OCI-LY1 (cell line): ENCODE measurements at regions not wholly inside any gene's neighbourhood (a gene's known extent, or its start where the extent isn't known, plus 50 kb on each side); places are given as distances from the start of the nearest gene placed in this dataset.

Source experiments
- H2AFZ ChIP-seq: fragments of 200-600 bp; sonication (generic), shearing (Covaris generic); 2 replicates; pipeline ENCODE4 v1.6.0; 2014; ENCODE audit warnings: antibody characterized with exemption, mild to moderate bottlenecking, low read length
- H3F3A ChIP-seq: fragments of 200-600 bp; sonication (generic), shearing (Covaris generic); 2 replicates; pipeline ENCODE4 v1.6.0; 2014; ENCODE audit warnings: mild to moderate bottlenecking, antibody characterized with exemption, low read length, moderate library complexity; ENCODE audit not compliant: insufficient read depth
- H3K27ac ChIP-seq: fragments of 200-600 bp; sonication (generic); 2 replicates; pipeline ENCODE4 v1.5.1; 2014; ENCODE audit warnings: low read length, mixed run types, mild to moderate bottlenecking, low read depth; ENCODE audit not compliant: poor library complexity, severe bottlenecking
- H3K27me3 ChIP-seq: fragments of 200-600 bp; sonication (generic); 2 replicates; pipeline ENCODE4 v1.6.0; 2014; ENCODE audit warnings: antibody characterized with exemption, mild to moderate bottlenecking, low read length, moderate library complexity; ENCODE audit not compliant: insufficient read depth
- H3K36me3 ChIP-seq: fragments of 200-600 bp; sonication (generic); 2 replicates; pipeline ENCODE4 v1.6.1; 2014; ENCODE audit warnings: mild to moderate bottlenecking, antibody characterized with exemption, low read length, moderate library complexity, mixed read lengths; ENCODE audit not compliant: insufficient read depth
- H3K4me1 ChIP-seq: fragments of 200-600 bp; sonication (generic); 2 replicates; pipeline ENCODE4 v1.5.1; 2014; ENCODE audit warnings: mild to moderate bottlenecking, low read length, moderate library complexity; ENCODE audit not compliant: insufficient read depth, severe bottlenecking
- H3K4me2 ChIP-seq: fragments of 200-600 bp; sonication (generic), shearing (Covaris generic); 2 replicates; pipeline ENCODE4 v1.6.1; 2014; ENCODE audit warnings: low read length
- H3K4me3 ChIP-seq: fragments of 200-600 bp; sonication (generic); 2 replicates; pipeline ENCODE4 v1.5.1; 2014; ENCODE audit warnings: low read length, low read depth, mild to moderate bottlenecking, mixed read lengths; ENCODE audit not compliant: poor library complexity, severe bottlenecking
- H3K79me2 ChIP-seq: fragments of 200-600 bp; shearing (Covaris generic); 2 replicates; pipeline ENCODE4 v1.6.1; 2016; ENCODE audit warnings: mixed run types, low read length, mixed read lengths; ENCODE audit not compliant: insufficient read depth
- H3K9ac ChIP-seq: fragments of 200-600 bp; sonication (generic), shearing (Covaris generic); 2 replicates; pipeline ENCODE4 v1.6.1; 2014; ENCODE audit warnings: mild to moderate bottlenecking, low read length, mixed read lengths
- H3K9me2 ChIP-seq: fragments of 200-600 bp; sonication (generic), shearing (Covaris generic); 2 replicates; pipeline ENCODE4 v1.6.1; 2014; ENCODE audit warnings: low read depth, mild to moderate bottlenecking, low read length, mixed read lengths
- H3K9me3 ChIP-seq: fragments of 200-600 bp; shearing (Covaris generic); 2 replicates; pipeline ENCODE4 v1.6.1; 2014; ENCODE audit warnings: low read length, mixed read lengths
- H4K20me1 ChIP-seq: fragments of 200-600 bp; sonication (generic), shearing (Covaris generic); 2 replicates; pipeline ENCODE4 v1.6.0; 2016; ENCODE audit warnings: mild to moderate bottlenecking, low read length; ENCODE audit not compliant: insufficient read depth
- CTCF ChIP-seq: fragments of 200-600 bp; sonication (generic), shearing (Covaris generic); IDR thresholded peaks from 2 replicates; pipeline ENCODE4 v1.5.1; 2017; ENCODE audit warnings: mild to moderate bottlenecking, antibody characterized with exemption, low read length, moderate library complexity, mixed read lengths
- EZH2 ChIP-seq: fragments of 200-600 bp; sonication (generic), shearing (Covaris generic); IDR thresholded peaks from 2 replicates; pipeline ENCODE4 v1.8.0; 2017; ENCODE audit warnings: borderline replicate concordance, mixed run types, mild to moderate bottlenecking, antibody characterized with exemption, low read length, moderate library complexity, mixed read lengths

- no peaks in the 10 kb centered on the region for H3K27me3 ChIP-seq
- H3K4me1 ChIP-seq: no peaks in the 10 kb centered on the region
- no peak overlapping the region for H3K4me2 ChIP-seq
- H4K20me1 ChIP-seq: no peaks in the 10 kb centered on the region
- H3K4me3 ChIP-seq: no peak overlapping the region
- no peak overlapping the region for H3K27ac ChIP-seq
- no peaks in the 10 kb centered on the region for H3K9me3 ChIP-seq
- H2AFZ ChIP-seq: no peak overlapping the region
- H3K9ac ChIP-seq: no peak overlapping the region
- no peaks in the 10 kb centered on the region for H3K79me2 ChIP-seq
- H3K36me3 ChIP-seq: no peaks in the 10 kb centered on the region
- H3F3A ChIP-seq: no peaks in the 10 kb centered on the region
- H3K9me2 ChIP-seq: no peaks in the 10 kb centered on the region
- TF ChIP-seq EZH2 (no peak), CTCF (no peak)
Observed at GRCh38 chr14:101072945-101073597, 169.5 kb upstream of the RTL1 start.

- Histone ChIP-seq H3F3A (no peaks in the 10 kb centered on the region), H3K27ac (no peak overlapping the region), H3K79me2 (no peaks in the 10 kb centered on the region), H3K4me3 (no peak overlapping the region), H3K27me3 (no peaks in the 10 kb centered on the region), H3K4me1 (no peaks in the 10 kb centered on the region), H3K9me2 (no peaks in the 10 kb centered on the region), H3K36me3 (no peaks in the 10 kb centered on the region), H3K9me3 (no peaks in the 10 kb centered on the region), H2AFZ (no peak overlapping the region), H3K9ac (no peak overlapping the region), H4K20me1 (no peaks in the 10 kb centered on the region), H3K4me2 (no peak overlapping the region)
- TF ChIP-seq EZH2: no peak
- TF ChIP-seq CTCF: no peak
Observed at GRCh38 chr14:101073598-101073965, 170.1 kb upstream of the RTL1 start.

- Histone ChIP-seq H3K9me3 (no peaks in the 10 kb centered on the region), H4K20me1 (no peaks in the 10 kb centered on the region), H3K79me2 (no peaks in the 10 kb centered on the region), H3K9ac (no peak overlapping the region), H3K4me1 (no peaks in the 10 kb centered on the region), H3K27me3 (no peaks in the 10 kb centered on the region), H3K4me3 (no peak overlapping the region), H2AFZ (no peak overlapping the region), H3K36me3 (no peaks in the 10 kb centered on the region), H3K4me2 (no peak overlapping the region), H3K27ac (no peak overlapping the region), H3K9me2 (no peaks in the 10 kb centered on the region), H3F3A (no peaks in the 10 kb centered on the region)
- no peak for TF ChIP-seq EZH2
- no peak for TF ChIP-seq CTCF
Observed at GRCh38 chr14:101074196-101075024, 170.9 kb upstream of the RTL1 start.
